ENCODE measurements at regions not wholly inside any gene's neighbourhood (a gene's known extent, or its start where the extent isn't known, plus 50 kb on each side); places are given as distances from the start of the nearest gene placed in this dataset.
"Not testable (repeated sequence)": the region's sequence is repeated elsewhere in the genome, so short reads cannot be mapped to it uniquely, and the experiment has no call there.

- Histone ChIP-seq H3K36me3 (no peaks in the 10 kb centered on the region), H3K27me3 (replicated peaks) (no peaks in the 10 kb centered on the region; the same call in 1 of the 2 replicates), H3K9me3 (replicated peaks) (no peaks in the 10 kb centered on the region), H3K4me1 (replicated peaks) (no peaks in the 10 kb centered on the region), H3K27ac (no peak overlapping the region), H3K4me3 (no peak overlapping the region)
- no peak for DNase-seq (ENCODE audit: low read depth in 1 of 2, low spot score in 2 of 2)
Measured at GRCh38 chr10:27312854-27313253, 72.3 kb upstream of the ACBD5 start.

GRCh38 chr10:27311809-27312208 lies 71.2 kb upstream of the ACBD5 start:
- not testable (repeated sequence) for H3K4me1 ChIP-seq (replicated peaks); H3K27ac ChIP-seq; H3K9me3 ChIP-seq (replicated peaks); H3K4me3 ChIP-seq; DNase-seq (ENCODE audit: low read depth in 1 of 2, low spot score in 2 of 2); H3K36me3 ChIP-seq; H3K27me3 ChIP-seq (replicated peaks)

DNA sequence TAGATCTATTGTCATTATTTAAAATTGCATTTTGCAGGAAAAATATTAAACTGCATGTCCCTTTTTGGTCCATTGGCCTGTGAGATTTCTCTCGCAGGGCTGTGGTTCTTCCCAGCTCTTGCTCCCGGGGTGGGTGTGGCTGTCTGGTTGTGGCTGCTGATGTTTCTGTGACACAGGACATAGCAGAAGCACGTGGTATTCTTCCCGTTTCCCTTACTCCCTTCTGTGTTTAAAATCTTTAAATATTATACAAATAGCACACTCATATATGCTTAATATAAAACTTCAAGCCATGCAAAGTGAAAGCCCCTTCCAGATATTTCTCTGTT lies 57.9 kb upstream of the ACBD5 start:
- H3K27me3 ChIP-seq (replicated peaks); DNase-seq (ENCODE audit: low read depth in 1 of 2, low spot score in 2 of 2); H3K4me3 ChIP-seq; H3K4me1 ChIP-seq (replicated peaks); H3K9me3 ChIP-seq (replicated peaks); H3K27ac ChIP-seq; H3K36me3 ChIP-seq: not testable (repeated sequence)

DNA sequence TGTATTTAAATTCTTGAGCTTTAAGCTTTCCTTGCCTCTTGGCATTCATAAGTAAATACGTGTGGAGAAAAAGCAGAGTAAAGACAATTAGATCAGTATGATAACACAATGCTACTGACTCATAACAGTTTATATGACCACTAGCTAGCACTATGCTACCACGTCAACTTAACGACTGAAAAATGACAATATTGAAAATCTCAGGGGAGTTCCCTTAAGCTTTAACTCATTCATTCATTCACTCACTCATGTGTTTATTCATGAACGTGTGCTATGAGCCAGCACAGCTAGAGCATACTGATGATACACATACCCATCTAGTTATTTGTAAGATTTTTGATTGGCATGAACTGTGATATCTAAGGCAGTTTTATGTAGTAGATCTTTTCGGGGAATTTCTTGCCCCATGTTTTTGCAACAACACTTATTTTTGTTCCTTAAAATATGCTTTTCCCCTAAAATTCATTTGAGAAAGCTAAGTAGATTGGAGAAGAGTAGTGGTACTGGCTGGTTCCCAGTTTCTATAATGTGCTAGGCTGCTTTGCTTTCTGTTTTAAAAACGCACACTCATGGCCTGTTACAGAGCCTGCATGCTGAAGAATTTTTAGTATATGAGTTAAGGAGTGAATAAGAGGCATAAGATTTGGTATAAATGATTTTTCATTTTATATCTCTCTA lies 57.4 kb upstream of the ACBD5 start:
- no peak for DNase-seq (ENCODE audit: low read depth in 1 of 2, low spot score in 2 of 2)
- no peaks in the 10 kb centered on the region for H3K27me3 ChIP-seq (replicated peaks)
- no peak overlapping the region for H3K27ac ChIP-seq
- H3K36me3 ChIP-seq, result no peaks in the 10 kb centered on the region
- no peak overlapping the region for H3K4me3 ChIP-seq
- H3K4me1 ChIP-seq (replicated peaks), result no peaks in the 10 kb centered on the region
- H3K9me3 ChIP-seq (replicated peaks), result no peaks in the 10 kb centered on the region

GRCh38 chr10:27296285-27296684 lies 55.7 kb upstream of the ACBD5 start:
- not testable (repeated sequence) for H3K4me1 ChIP-seq (replicated peaks); H3K27ac ChIP-seq; H3K36me3 ChIP-seq; H3K27me3 ChIP-seq (replicated peaks); H3K4me3 ChIP-seq; H3K9me3 ChIP-seq (replicated peaks); DNase-seq (ENCODE audit: low read depth in 1 of 2, low spot score in 2 of 2)

GRCh38 chr10:27291253-27291895 lies 50.8 kb upstream of the ACBD5 start:
- not testable (repeated sequence) for H3K4me3 ChIP-seq; H3K27me3 ChIP-seq (replicated peaks); H3K4me1 ChIP-seq (replicated peaks); H3K9me3 ChIP-seq (replicated peaks); DNase-seq (ENCODE audit: low read depth in 1 of 2, low spot score in 2 of 2); H3K36me3 ChIP-seq; H3K27ac ChIP-seq

Data from SJSA1 (cell line).